HG02870 (cell line): ENCODE measurements at regions not wholly inside any gene's neighbourhood (a gene's known extent, or its start where the extent isn't known, plus 50 kb on each side); places are given as distances from the start of the nearest gene placed in this dataset.
"Not testable (repeated sequence)": the region's sequence is repeated elsewhere in the genome, so short reads cannot be mapped to it uniquely, and the experiment has no call there.

Experiments used
- ATAC-seq: cut with Tn5 transposase; IDR thresholded peaks from one replicate; pipeline ENCODE4 v1.9.1; 2021; ENCODE audit warnings: mild to moderate bottlenecking, moderate library complexity; ENCODE audit not compliant: unreplicated experiment

DNA sequence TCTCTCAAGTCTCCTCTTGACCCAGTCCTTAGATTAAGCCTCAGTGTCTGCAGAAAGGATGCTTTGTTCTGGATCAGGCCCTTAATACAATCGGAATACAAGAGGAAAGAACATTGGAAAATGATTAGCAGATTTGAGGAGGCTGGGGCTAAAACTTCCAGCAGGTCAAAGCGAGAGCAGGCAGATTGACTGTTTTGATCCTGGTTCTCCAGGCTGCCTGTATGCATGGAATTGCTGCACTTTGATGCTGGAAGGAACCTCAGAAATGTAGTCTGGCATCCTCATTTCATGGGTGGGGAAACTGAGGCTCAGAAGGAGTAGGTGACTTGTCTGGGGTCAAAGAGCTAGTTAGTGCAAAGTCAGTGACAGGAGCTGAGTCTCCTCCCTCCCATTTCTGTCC is 202.8 kb downstream of the EMX2 start:
- no peak for ATAC-seq

DNA sequence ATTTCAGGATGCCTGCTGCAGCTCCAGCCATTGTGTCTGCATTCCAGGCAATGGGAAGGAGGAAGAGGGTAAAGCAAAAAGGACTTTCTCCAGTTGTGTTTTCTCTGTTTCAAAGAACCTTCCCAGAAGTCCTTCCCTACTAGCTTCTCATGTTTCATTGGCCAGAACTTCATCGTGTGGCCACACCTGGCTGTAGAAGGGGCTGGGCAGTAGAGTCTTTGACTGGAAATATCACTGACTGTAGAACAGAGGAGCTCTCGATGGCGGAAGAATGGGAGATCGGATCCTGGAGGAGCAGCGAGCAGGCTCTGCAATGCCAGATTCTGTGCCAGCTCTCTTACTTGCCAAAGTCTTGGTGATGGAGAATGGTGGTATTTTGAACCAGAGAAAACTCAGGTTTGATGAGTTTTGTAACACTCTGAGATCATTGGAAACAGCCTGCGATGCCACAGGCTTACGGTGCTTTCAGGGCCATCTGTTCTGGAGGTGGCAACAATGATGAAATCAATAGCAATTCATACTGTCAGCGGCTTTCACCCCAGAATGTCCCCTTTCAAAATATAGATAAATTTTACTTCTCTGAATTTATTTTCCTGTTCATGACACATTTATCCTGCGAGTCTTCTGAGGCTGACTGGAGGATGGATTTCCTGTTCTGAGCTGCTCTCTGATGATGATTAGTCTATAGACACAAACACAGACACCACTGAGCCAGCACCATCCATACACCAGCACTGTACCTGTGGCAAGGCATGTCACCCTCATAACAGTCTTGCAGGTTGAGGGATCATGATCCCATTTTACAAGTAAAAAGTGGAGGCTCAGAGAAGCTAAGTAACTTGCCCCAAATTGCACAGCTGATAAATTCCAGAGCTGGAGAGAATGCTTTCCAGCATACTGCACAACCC is 204.2 kb downstream of the EMX2 start:
- no peak for ATAC-seq

DNA sequence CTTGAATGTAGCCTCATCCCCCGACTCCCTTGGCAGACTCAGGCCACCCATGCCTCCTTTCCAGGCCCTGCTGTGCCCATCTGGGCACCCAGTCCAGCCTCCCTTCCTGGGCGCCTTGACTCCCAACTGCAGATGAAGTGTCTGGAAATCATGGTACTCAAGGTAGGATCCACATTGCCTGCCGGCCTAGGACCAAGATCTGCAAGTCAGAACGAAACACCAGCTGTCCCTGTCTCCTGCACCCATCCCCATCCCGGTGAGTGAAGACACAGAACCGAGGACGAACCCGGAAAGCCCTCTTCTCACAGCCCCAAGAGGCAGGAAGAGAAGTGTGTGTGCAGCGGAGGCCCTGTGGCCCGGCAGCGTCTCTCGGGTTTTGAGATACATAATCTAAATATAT is 205.1 kb downstream of the EMX2 start:
- ATAC-seq = no peak

DNA sequence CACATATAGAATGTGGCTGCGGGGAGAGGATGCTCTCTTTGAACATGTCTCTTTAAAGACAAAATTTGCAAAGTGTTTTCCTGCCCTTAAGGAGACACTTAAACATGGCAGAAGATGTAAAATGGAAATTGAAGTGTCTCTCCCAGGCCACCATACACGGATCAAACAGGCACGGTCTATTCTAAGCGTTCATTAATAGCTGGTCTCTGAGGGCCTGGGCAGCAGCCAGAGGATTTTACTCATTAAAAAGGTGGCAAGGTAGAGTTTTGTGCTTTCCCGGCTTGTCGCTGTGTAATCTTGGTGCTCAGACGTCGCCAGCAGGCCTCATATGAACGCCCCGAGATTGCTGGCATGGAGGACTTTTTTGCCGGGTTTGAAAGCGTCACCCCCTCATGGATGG is 205.5 kb downstream of the EMX2 start:
- ATAC-seq = no peak

DNA sequence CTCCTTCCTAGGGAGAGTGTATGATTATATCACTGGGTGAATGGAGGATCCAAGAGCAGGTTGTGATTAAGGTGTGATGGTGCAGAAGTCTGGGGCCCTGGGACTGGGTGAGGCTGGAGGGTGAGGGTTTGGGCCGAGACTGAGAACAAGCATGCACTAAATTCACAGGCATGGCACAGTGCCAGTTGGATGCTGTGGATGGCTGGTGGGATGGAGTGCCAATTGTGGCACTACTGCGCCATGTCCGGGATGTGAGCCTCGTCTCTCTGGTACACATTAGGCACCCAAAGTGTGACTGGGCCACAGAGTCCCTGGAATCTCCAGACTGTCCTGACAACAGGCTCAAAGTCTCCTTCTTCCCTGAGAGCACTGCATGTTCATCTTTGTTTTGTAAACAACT is 208.1 kb downstream of the EMX2 start:
- no peak for ATAC-seq

DNA sequence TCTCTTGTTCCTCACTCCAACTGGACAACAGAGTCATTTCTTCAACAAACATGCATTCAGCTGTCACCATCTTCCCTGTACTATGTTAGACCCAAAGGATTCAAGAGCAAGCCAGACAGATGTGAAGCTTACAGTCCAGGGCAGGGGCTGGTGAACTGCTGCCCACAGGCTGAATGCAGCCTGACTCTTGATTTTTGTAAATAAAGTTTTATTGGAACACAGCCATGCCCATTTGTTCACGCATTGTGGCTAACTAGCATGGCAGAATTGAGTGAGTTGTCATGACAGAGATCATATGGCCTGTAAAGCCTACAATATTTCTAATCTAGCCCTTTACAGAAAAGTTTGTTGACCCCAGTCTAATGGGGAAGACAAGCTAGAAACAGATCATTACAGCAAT is 208.7 kb downstream of the EMX2 start:
- no peak for ATAC-seq

DNA sequence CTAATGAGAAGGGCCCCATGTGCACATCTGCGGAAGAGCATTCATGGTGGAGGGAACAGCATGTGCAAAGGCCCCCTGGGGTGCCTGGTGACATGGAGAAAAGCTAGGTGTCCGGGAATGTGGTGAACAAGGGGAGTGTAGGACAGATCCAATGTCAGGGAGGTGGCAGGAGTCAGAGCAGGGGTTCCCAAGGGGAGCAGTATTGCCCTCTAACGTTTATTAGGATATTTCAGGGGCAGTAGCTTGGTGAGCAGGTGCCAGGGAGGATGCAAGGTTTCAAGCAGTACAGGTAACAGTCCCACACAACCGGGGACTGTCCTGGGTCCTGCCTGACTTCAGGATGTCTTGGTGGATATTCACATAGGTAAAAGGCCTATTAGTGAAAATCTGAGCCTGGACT is 209.6 kb downstream of the EMX2 start:
- no peak for ATAC-seq

DNA sequence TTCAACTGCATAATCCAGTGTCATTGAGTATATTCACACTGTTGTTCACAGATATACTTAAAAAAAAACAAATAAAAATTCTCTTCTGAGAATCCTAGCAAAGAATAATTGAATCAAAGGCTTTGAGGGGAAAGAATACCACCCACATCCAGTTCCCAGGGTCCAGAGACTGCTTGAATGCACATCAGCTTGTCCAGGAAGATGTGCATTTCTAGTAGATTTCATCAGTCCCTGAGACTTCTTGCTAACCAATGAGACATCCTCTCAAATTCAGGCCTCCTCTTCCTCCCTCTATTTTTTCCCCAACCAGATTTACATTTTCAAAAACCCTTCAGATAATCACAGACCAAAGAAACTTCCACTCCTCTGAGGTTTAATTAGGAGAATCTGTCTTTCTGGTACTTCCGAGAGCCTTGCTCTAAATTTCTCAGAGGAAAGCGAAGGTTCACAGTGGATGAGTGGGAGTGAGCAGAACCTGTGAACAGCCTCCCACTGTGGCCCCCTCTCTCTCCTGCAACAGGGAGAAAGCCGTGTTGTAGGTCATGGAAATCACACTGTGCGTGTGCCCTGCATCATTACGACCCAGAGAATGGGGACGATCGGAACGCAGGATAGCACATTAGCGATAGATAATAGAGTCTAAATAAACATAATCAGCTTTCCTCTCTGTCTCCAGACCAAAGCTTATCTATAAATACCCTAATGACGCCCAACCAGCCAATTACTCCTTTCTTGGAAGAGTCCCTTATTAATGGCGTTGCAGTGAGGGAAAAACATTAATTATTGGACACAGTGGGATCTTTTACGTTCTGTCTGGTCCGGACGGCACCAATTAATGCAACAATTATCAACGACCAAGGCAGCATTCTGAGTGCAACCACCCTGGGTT is 212.5 kb downstream of the EMX2 start:
- ATAC-seq = no peak

DNA sequence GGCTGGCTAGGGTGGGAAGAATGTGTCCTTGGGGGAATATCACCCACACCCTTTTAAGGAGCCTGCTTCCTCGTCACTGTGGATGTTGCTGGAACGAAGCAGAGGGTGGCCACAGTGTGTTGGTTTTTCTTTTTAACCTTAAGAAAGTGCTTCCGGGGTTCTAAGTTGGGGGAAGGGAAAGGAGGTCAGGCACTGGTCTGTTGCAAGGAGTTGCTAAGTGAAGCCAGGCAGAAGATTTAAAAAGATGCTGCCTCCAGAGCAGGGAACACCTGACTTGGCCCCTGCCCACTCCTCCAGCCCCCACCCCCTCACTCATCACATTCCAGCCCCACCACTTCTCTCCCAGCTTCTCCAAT is 213.1 kb downstream of the EMX2 start:
- no peak for ATAC-seq

DNA sequence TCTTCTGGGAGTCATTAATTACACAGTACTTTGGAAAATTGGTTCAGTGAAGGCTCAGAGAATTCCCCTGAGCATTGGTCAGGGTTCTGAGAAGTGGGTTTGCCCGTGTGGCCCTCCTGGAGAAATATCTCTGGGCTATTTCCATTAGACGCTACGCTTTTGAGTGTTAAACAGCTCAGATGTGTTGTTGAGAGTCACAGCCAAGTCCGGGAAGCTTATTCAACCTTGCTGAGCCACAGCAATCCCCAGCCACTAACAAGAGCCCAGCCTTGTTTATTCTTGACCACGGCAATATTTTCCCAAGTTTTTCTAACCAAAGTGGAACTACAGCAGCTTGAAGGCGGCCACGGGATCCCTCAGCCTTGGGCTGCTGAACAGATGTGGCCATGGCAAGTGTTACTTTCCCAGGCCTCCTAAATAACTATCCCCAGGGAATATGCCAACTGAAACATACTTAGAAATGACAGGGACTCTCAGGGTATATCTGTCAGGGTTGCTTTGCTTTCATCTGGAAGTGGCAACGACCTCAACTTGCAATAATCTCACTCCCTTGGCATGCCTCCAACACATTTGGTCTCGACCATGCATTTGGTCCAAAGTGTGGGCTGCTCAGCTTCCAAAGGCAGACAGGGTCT is 214.7 kb downstream of the EMX2 start:
- ATAC-seq = no peak

DNA sequence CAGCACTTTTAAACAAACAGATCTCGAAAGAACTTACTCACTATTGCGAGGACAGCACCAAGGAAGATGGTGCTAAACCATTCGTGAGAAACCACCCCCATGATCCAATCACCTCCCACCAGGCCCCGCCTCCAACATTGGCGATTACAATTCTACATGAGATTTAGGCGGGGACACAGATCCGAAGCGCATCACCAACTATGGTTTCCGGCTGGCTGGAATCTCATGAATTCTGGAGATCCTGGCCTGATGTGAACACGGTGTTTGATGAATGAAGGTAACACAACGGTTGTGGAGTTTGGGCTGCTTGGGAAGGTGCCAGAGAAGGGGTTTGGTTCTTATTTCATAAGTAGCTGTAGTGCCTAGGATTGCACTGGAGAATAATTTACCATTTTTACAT is 216.7 kb downstream of the EMX2 start:
- ATAC-seq = no peak

DNA sequence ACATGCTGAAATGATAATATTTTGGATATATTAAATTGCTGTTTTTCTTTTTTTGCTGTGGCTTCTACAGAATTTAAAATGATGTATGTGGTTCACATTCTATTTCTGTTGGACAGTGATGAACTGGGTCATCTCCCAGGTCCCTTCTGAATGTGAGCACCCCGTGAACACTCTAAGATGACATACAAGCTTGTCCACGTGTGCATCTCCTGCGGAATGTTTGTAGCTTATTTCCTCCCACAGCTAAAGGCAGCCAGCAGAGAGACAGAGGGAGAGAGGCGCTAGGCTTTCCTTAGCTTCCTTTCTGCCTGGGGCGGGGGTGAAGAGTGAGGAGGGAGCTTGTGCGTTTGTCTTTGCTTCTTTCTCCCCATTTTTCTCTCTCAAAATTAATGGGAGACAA is 219.1 kb downstream of the EMX2 start:
- ATAC-seq = no peak

DNA sequence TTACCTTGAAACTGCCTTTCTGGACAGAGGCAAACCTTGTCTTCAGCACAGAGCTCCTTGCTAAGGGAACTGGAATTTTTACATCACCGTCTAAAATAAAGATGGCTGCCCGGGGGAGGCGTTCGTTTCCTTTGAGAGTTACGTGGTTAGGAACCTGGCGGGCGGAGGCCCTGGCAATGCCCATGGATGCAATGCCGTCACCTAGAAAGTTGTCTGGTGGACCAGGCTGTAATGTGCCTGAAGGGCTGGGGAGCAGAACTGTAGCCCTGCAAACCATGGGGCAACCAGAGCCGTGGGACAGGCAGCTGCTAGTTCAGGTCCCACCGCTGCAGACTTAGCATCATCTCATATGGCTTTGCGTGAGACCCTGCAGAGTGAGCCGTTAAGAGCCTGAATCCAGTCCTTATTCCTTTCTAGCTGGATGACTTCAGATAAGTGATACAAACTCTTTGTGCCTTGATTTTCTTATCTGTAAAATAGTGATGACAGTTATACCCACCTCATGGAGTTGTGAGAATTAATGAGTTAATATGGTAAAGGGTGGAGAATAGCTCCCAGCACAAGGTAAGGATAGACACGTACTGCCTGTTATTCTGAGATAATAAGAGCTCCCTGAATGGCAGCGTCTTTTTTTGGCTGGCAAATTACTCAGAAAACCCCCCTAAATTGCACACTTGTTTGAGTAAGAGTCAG is 219.7 kb downstream of the EMX2 start:
- ATAC-seq = no peak

DNA sequence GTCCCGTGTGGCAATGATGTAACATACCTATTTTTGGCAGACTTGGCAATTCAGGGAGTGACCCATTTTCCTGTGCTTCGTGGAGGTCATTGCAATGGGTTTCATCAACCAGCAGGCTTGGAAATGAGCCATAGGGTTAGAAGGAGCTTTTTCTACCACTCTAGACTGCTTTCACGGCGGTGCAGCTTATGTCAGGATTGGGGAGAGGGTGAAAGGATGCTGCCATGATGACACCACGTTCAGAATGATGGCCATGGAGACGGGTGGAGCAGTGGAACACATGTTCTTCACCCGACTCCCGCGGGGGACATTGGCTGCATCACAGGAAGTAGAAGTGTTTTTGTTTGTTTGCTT is 220.2 kb downstream of the EMX2 start:
- no peak for ATAC-seq

DNA sequence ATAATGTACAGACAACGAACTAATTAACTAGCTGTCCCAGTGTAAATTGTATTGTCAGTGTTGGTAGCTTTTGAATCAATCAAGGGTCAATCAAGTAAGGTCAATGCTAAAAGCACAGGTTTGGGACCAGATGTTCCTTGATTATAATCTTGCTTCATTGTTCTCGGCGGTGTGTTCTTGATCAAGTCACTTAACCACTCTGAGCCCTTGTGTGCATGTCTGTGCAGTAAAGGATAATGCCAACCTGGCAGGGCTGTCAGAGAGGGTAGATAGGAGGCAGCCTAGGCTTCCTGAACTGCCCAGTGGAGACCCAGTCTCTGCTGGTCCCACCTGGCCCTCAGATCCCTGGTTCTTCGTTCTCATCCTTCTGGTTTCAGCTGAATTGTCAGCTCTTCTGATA is 221.0 kb downstream of the EMX2 start:
- ATAC-seq = no peak

DNA sequence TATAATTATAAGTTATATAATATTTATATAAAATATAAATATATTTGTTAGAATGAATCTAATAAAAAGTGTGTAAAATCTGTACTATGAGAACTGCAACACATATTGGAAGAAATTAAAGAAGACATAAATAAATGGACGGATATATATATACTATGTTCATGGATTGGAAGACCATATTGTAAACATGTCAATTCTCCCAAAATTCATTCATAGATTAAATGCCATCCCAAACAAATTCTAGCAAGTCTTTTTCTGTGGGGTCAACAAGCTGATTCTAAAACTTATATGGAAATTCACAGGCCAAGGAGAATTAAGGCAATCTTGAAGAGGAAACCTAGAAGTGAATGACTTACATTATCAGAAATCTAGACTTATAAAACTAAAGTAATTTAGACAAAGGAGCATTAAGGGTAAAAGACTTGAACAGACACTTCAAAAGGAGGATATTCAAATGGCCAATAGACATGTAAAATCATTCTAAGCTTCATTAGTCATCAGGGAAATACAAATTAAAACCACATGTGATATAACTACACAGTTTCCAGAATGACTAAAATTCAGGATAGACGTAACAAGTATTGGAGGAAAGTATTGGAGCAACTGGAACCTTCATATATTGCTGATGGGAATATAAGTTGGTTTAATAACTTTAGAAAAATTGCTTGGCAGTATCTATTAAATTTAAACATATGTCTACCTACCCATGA is 225.9 kb downstream of the EMX2 start:
- no peak for ATAC-seq

DNA sequence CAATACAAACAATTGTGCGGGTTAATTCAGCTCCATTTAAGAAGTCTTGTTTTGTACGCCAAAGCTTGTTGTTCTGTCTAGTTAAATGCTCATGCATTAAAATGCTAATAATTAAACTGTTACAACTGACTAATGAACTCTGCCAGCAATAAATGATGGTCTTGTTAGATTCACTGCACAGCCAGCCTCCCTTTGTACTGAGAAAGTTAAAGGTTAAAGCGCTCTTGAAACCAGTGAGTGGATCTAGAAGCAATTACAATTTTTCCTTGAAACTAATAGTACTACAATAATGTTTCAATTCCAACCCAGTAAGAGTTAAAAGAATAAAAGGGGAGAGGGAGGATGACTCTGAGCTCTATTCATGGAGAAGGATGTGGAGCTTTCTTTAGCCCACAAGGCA is 233.0 kb downstream of the EMX2 start:
- ATAC-seq = no peak

DNA sequence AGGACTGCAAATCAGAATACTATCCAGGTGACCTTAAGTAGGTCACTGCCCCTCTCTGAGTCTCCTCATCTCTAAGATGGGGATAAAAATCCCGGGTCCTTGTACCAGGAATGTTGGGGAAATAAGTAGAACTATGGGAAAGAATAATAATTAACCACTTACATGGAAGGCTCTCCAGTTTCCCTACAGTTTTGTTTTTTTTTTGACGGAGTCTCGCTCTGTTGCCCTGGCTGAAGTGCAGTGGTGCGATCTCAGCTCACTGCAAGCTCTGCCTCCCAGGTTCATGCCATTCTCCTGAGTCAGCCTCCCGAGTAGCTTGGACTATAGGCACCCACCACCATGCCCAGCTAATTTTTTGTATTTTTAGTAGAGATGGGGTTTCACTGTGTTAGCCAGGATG is 234.7 kb downstream of the EMX2 start:
- not testable (repeated sequence) for ATAC-seq

DNA sequence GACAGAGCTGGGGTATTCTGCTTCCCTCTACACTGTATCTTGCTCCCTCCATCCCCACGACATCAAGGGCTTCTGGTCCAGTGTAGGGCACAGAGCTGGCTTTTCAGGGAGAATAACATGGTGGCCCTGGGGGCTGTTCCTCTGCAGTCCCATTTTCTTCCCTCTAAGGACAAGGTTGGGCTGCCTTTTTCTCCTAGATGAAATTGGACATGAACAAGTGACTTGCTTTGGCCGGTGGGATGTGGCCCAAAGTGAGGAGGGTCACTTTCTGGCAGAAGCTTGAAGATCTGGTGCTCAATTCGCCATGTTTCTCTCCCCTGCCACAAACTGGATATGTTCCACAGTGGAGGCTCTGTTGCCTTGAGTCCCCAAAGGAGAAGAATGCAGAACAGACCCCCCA is 235.7 kb downstream of the EMX2 start:
- no peak for ATAC-seq

DNA sequence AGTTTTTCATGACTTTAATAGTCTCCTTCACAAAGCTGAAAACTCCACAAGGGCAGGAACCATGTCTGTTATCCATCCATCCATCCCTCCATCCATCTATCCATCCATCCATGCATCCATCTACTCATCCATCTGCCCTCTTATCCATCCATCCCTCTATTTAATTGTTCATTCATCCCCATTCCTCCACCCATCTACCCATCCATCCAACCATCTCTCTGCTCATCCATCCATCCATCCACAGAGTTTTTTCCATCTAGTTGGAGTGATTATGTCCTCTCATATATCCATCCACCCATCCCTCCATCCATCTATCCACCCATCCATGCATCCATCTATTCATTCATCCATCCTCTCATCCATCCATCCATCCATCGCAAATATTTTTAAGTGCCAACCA is 237.9 kb downstream of the EMX2 start:
- ATAC-seq = no peak
